Effector CD4-positive, alpha-beta T cell (primary cell): ENCODE measurements at regions not wholly inside any gene's neighbourhood (a gene's known extent, or its start where the extent isn't known, plus 50 kb on each side); places are given as distances from the start of the nearest gene placed in this dataset.
"Not testable (repeated sequence)": the region's sequence is repeated elsewhere in the genome, so short reads cannot be mapped to it uniquely, and the experiment has no call there.

Source experiments
- DNase-seq: peaks from one replicate; pipeline ENCODE4 v3.0.0-alpha.2; 2020

- DNase-seq = no peak
Observed at GRCh38 chr2:199216253-199216652, 241.5 kb downstream of the SATB2 start.

- no peak for DNase-seq
Observed at GRCh38 chr2:199207011-199207410, 250.7 kb downstream of the SATB2 start.

- no peak for DNase-seq
Observed at GRCh38 chr2:199206536-199206935, 251.2 kb downstream of the SATB2 start.

- no peak for DNase-seq
Observed at GRCh38 chr2:199202964-199203363, 254.8 kb downstream of the SATB2 start.

- no peak for DNase-seq
Observed at GRCh38 chr2:199201539-199201938, 256.2 kb downstream of the SATB2 start.

- no peak for DNase-seq
Observed at GRCh38 chr2:199199797-199200196, 257.9 kb downstream of the SATB2 start.

DNA sequence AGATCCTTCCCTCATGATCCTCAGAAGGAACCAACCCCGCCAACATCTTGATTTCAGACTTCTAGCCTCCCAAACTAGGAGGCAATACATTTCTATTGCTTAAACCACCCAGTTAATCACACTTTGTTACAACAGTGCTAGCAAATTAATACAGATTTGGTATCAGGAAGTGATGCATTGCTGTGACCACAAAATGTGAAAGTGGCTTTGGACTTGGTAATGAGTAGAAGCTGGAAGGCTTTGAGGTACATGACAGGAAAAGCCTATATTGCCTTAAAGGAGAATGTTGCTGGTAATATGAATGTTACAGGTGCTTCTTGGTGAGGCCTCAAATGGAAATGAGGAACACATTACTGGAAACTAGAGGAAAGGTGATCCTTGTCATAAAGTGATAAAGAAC, 260.3 kb downstream of the SATB2 start:
- no peak for DNase-seq

DNA sequence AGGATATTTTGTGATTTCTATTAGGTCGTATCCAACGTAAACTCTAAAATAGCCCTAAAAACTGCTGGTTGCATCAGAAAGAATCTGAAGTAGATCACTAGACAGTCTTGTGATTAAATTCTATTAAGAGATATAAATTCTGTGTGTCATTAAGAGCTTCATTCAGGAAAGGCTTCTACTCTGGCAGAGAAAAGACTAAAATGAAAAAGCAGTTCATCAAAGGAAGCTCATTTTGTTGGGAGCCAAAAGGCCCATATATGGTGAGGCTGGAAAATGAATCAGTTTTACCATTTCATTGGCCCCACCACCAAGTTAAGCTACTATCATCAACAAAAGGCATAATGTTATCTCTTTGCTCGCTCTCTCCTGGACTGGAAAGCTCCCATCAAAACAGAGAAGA, 261.1 kb downstream of the SATB2 start:
- no peak for DNase-seq

DNA sequence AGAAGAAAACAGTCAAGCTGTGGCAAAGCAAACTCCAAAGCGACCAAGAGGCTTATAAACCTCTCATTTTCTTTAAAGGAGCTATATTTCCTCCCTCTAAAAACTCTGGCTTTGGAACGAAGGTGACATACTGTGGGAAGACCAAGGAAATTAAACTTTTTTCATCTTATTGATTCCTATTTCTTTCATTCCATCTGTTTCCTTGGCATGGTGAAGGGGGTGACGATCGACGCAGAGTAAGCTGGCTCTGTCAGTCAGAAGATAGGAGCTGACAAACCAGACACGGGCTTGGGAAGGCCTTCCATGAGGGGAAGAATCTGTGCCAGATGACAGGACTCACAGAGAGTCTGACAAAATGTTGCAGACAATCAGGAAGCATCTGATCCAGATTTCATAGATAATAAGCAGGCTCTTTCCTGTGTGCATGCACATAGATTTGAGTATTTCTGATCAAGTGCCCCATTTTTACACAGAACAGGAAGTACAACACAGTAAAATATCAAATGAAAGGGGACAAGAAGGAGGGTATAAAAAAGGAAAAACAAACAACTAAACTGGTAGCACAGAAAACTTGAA, 261.7 kb downstream of the SATB2 start:
- no peak for DNase-seq

GRCh38 chr2:199191461-199191860, 266.3 kb downstream of the SATB2 start:
- DNase-seq = no peak

DNA sequence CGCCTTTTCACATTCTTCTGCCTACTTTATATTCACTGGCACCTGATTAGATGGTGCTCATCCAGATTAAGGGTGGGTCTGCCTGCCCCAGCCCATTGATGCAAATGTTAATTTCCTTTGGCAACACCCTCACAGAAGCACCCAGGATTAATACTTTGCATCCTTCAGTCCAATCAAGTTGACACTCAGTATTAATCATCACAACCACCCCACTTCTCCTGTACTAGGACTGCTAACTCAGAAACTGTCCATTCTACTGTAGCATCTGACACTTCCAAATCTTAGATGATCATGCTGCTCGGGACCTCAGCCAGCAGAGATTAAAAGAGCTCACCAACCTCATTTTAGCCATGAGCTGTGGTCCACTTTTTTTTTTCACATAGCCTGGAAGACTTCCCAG, 268.5 kb downstream of the SATB2 start:
- no peak for DNase-seq

DNA sequence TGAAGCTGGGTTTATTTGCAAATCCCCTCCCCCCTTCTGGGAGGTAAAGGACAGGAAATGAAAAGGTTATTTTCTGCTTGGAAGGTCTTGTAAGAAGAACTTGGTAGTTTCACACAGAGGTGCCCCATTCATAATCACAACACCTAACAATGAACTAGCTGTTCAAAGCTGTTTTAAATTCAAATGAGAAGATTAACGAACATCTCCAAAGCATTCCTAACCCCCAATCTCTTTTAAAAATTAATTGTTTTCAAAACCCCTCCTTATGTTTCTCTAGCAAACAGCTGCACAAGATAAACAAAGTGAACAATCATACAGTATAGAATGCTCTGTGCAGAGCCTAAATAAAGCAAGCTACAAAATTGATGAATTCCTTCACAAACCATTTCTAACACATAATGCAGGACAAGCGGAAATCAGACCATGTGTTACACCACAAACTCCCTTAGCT, 271.4 kb downstream of the SATB2 start:
- no peak for DNase-seq

GRCh38 chr2:199185174-199185573, 272.6 kb downstream of the SATB2 start:
- not testable (repeated sequence) for DNase-seq

DNA sequence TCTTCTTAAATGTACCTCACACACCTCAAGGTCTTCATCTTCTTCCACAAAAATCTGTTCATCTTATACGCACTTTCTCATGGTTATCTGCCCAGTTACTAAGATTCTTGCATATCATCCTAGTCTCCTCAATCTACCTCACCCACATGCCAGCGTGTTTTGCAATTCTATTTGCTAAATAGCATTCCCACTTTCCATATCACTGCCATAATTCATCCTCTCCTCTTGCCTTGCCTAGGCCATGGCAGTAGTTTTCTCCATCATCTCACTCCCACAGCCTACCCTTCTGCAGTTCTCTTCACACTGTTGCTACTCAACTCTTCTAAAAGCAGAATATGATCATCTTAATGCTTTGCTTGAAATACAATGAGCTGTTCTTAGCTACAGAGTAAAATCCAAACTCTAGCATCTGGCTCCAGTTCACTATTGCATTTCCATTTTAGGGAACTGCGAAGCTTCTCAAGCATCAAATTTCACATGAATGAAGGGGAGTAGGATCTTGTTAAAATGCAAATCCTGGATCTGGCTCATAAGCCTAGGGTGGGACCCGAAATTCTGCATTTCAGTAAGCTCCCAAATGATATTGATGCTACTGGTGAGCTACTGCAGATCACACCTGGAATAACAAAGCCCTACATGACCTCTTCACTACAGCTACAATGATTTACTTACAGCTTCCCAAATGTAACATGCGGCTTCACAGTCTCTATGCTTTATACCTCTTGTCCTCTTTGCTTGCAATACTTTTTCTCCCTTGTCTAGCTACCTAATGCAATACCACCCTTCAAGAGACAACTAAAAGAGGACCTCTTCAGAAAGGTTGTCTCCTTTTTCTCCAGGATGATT, 293.9 kb downstream of the SATB2 start:
- no peak for DNase-seq

DNA sequence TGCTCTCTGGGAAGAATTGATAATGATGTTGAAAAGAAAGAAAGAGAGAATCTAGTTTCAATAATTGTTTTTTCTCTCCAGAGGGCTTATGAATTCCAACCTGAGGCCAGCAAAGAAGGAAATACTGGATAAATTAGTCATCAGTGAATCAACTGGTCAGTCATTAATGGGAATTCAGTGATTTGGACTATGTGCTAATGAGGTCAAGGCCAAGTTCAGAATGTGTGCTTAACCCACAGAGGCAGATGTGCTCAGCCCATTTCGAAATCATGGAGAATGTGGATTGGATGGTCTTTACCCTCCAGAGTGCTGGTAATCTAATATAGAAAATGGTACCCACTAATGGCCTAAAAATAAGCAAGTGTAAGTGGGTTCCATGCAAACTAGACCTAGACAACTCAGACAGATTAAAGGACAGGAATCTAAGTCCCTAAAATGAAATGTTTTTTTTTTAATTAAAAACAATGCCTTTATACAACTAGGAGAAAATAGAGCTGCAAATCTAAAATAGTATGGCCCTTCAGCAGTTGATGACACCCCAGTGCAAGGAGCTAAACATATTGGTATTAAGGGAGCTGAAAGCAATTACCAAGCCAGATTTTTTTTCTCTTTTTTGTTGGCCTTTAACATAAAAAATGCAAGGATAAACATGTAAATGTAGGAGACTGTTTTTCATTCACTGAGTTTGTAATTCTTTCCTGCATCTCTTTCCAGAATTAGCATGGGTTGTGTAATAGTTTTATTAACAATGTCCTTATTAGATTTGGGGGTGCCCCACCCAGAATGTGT, 296.9 kb downstream of the SATB2 start:
- DNase-seq = no peak

GRCh38 chr2:199160081-199160480, 297.7 kb downstream of the SATB2 start:
- no peak for DNase-seq

DNA sequence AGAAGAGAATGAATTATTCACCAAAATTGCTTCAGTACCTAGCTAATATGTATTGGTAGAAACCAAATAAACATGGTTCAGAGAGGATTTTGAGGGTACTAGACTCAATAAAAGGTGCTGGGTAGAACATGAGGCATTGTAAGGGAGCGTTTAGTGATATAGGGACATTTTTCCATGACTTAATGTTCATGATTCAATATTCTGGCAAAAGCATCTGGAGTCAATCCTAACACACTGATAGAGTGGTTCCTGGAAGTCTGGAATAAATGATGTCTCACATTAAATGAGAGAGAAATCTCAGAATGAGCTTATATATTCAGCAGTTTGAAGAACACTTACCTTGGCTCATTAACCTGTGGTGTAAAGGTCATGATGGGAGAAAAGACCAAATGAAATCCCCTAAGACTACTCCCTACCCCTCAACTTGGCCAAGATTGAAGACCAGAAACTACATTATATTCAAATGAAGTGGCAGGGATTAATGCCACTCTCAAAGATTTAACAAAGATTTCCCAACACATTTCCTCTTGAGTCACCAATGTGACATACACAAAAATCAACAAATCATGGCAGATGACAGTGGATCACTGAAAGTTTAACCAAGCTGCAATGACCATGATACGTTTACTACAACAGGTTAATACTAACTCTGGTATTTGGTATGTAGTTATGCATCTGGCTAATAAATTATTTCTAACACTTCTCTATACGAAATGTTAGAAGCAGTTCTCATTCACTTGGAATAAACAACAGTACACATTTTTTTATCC, 309.5 kb downstream of the SATB2 start:
- no peak for DNase-seq

DNA sequence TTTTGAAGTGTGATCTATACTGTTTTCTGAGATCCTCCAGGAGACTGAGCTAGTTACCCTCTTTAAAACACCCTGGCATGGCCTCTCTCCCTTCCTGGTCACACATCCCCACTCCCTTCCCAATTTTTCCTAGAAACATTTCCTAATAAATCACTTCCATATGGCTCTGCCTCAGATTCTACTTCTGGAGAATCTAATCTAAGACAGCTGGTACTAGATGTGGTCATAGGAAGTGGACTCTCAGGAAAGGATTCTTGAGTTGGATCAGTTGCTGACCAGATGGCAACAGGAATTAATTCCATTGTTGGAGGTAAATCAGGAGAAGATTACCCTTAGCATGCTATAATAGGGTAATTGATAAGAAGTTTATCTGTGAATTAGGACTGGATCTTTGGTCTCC, 310.5 kb downstream of the SATB2 start:
- DNase-seq = no peak

- DNase-seq = no peak
Observed at GRCh38 chr2:199144546-199144945, 313.2 kb downstream of the SATB2 start.

GRCh38 chr2:199144036-199144435, 313.7 kb downstream of the SATB2 start:
- no peak for DNase-seq

- DNase-seq = no peak
Observed at GRCh38 chr2:199136681-199137080, 321.1 kb downstream of the SATB2 start.

DNA sequence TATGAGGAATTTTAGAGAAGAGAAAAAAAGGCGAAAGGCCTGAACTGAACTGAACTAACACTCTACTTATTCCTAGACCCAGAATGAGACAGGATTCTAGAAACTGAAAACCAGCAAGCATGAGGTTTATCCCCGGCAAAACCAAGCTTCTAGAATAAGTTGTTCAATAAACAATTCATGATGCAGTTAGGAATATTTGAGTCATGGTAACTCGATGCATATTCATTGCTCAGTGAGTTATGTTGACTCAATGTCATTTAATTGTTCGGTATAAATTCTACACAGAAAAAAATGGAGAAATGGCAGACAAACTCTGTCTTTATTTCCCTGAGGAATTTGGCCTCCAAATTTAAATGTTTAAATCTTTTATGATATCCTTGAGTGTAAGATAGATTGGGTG, 321.5 kb downstream of the SATB2 start:
- no peak for DNase-seq

GRCh38 chr2:199131876-199132275, 325.9 kb downstream of the SATB2 start:
- no peak for DNase-seq
